ENCODE measurements at regions not wholly inside any gene's neighbourhood (a gene's known extent, or its start where the extent isn't known, plus 50 kb on each side); places are given as distances from the start of the nearest gene placed in this dataset.

DNA sequence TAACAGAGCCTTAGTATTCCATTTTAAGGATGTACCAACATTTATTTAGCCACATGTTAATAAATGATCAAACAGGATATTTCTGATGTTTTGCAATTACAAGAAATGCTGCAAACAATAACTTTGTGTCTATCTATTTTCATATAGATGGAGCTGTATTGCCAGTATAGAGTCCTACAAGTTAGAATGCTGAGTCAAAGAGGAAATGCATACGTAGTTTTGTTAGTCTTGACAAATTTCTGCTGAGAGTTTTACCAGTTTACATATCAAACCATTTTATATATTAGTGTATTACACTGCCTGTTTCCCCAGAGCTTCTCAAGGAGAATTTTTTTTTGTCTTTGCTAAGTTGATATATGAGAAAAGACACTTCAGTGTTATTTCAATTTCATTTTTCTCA is 541.7 kb downstream of the SLC16A7 start:
- Histone ChIP-seq H3K27me3 (replicated peaks) (no peaks in the 10 kb centered on the region), H3K36me3 (replicated peaks) (no peaks in the 10 kb centered on the region), H3K27ac (no peak overlapping the region), H3K4me3 (ENCODE audit: low read depth, low read length) (no peak overlapping the region)
- in situ Hi-C loops (cut with HindIII; ENCODE audit: low pct_ligation_motif_present, low sequenced_read_pairs): no loop called here
- TF ChIP-seq CTCF (IDR thresholded peaks at IDR 0.05; ENCODE audit: low read depth, low read length, missing control alignments): no peak
- DNase-seq: no peak

DNA sequence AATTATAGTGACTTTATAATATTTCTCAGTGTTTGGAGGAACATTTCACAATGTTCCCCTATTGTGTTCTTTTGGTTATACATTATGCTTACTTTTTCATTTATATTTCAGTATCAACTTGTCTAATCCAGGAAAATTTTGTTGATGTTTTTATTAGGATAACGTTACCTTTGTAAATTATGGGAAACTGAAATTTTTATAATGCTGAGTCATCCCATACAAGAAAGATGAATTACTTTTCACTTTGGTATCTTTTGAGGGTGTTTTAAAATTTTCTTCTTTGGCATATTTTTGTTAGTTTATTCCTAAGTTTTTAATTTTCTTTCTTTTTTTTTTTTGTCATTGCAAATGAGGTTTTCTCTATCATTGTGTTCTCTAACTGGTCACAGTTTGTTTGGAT is 542.7 kb downstream of the SLC16A7 start:
- no peaks in the 10 kb centered on the region for H3K27me3 ChIP-seq (replicated peaks)
- in situ Hi-C loops (cut with HindIII; ENCODE audit: low pct_ligation_motif_present, low sequenced_read_pairs): no loop called here
- DNase-seq: no peak
- no peaks in the 10 kb centered on the region for H3K36me3 ChIP-seq (replicated peaks)
- no peak overlapping the region for H3K4me3 ChIP-seq (ENCODE audit: low read depth, low read length)
- no peak overlapping the region for H3K27ac ChIP-seq
- no peak for TF ChIP-seq CTCF (IDR thresholded peaks at IDR 0.05; ENCODE audit: low read depth, low read length, missing control alignments)

GRCh38 chr12:60144395-60144794 is 548.6 kb downstream of the SLC16A7 start:
- H3K27me3 ChIP-seq (replicated peaks): no peaks in the 10 kb centered on the region
- in situ Hi-C loops (cut with HindIII; ENCODE audit: low pct_ligation_motif_present, low sequenced_read_pairs): no loop called here
- DNase-seq: no peak
- no peak overlapping the region for H3K27ac ChIP-seq
- H3K4me3 ChIP-seq (ENCODE audit: low read depth, low read length): no peak overlapping the region
- H3K36me3 ChIP-seq (replicated peaks): no peaks in the 10 kb centered on the region
- no peak for TF ChIP-seq CTCF (IDR thresholded peaks at IDR 0.05; ENCODE audit: low read depth, low read length, missing control alignments)

- peak; percentile 90 for DNase-seq
- H3K27ac ChIP-seq: peak overlapping the region; percentile 79
- TF ChIP-seq CTCF (IDR thresholded peaks at IDR 0.05; ENCODE audit: low read depth, low read length, missing control alignments): no peak
- H3K36me3 ChIP-seq (replicated peaks): no peaks in the 10 kb centered on the region
- H3K27me3 ChIP-seq (replicated peaks): no peaks in the 10 kb centered on the region
- in situ Hi-C loops (cut with HindIII; ENCODE audit: low pct_ligation_motif_present, low sequenced_read_pairs): no loop called here
- no peak overlapping the region for H3K4me3 ChIP-seq (ENCODE audit: low read depth, low read length)
Observed at GRCh38 chr12:60148109-60148508, 552.3 kb downstream of the SLC16A7 start.

- H3K27me3 ChIP-seq (replicated peaks): no peaks in the 10 kb centered on the region
- TF ChIP-seq CTCF (IDR thresholded peaks at IDR 0.05; ENCODE audit: low read depth, low read length, missing control alignments): no peak
- DNase-seq: peak; percentile 70
- in situ Hi-C loops (cut with HindIII; ENCODE audit: low pct_ligation_motif_present, low sequenced_read_pairs): no loop called here
- H3K36me3 ChIP-seq (replicated peaks): no peaks in the 10 kb centered on the region
- peak overlapping the region; percentile 79 for H3K27ac ChIP-seq
- H3K4me3 ChIP-seq (ENCODE audit: low read depth, low read length): no peak overlapping the region
Observed at GRCh38 chr12:60148831-60149230, 553.0 kb downstream of the SLC16A7 start.

DNA sequence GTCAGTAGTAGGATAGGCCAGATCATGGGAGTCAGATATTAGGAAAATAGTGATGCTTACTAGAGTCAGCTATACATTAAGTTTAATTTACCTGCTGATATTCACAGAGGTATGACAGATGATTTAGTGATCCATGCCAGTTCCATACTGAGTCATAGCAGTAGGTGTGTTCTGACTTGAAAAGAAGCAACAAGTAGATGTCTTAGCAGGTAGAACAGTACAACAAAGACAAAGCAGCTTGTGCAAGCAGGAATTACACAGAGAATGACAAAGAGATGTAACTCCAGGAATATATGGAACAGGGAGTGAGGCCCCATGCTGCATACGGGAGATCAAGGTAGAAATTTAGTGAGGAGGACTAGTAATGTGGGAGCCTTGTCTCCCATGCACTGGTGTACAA is 556.9 kb downstream of the SLC16A7 start:
- DNase-seq: no peak
- Histone ChIP-seq H3K4me3 (ENCODE audit: low read depth, low read length) (no peak overlapping the region), H3K27me3 (replicated peaks) (no peaks in the 10 kb centered on the region), H3K36me3 (replicated peaks) (no peaks in the 10 kb centered on the region), H3K27ac (no peak overlapping the region)
- in situ Hi-C loops (cut with HindIII; ENCODE audit: low pct_ligation_motif_present, low sequenced_read_pairs): no loop called here
- TF ChIP-seq CTCF (IDR thresholded peaks at IDR 0.05; ENCODE audit: low read depth, low read length, missing control alignments): no peak

All from brain microvascular endothelial cell (primary cell).